AML-193 (cell line): ENCODE measurements at regions not wholly inside any gene's neighbourhood (a gene's known extent, or its start where the extent isn't known, plus 50 kb on each side); places are given as distances from the start of the nearest gene placed in this dataset.

Experiments
- DNase-seq, 2 experiments: peaks; one replicate each; lab custom pipeline; 2025; lab: John Stamatoyannopoulos, UW

DNA sequence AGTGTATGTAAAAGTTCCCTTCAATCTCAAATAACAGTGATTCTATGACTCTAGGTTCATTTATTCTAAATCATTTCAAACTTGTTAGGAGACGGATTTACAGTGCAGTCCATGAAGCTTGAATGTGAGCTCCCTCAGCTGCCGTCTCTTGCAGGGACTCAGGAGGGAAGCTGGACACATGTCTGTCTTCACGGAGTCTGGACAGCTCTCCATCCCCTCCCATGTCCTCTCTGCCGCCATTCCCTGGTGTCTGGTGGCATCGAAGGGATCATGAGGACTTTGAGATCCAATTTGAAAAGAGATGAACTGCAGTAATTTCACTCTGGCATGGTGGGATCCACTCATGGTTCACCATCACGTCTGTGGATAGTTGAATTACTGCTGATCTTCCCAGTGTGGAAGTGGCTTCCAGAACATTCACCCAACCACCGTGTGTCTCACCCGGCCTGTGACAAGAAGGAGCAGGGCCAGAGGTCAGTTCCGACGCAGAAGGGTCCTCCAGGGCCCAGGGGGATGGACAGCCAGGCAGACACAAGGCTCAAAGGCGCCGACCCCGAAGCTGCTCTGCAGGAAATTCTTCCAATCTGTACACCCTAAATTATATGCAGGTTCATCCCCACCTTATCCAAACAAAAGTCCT lies 370.1 kb downstream of the THBS2 start:
- DNase-seq: no peak

DNA sequence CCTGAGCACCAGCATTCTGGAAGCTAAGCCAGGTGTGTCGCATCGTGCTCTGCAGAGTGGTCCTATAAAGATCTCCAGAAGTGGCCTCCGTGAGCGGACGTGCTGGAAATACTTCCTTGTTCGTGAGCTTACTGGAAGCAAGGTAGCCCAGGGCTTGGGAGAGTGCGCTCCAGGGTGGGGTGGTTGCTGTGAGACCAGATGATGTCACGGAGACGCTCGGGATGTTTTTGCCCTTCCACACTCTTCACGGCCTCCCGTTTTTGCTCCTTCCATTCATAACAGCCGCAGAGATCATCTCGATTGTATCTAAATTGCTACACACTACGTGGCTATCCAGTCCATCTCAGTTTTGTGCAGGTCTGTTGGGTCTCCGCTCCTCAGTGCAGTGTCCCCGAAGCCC lies 373.4 kb downstream of the THBS2 start:
- no peak for DNase-seq

DNA sequence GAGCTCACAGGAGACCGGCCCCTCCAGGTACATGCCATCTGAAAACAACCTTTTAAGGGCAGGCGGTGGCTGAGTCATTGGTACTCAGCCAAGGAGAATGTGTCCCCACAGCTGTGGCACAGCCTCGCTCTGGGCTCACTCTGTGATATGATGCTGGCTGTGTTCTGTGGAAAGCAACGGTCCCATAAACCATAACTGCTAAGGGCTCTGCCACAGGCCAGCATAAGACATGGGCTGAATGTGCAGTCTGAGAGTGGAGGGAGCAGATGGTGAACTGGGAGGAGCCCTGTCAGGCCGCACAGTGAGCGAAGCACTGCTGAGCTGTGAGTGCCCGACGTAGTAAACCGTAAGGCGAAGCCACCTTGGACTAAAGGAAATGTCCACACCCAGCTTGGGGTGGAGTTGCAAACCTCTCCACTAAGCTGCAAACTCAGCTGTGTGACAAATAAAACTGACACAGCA lies 375.8 kb downstream of the THBS2 start:
- no peak for DNase-seq

DNA sequence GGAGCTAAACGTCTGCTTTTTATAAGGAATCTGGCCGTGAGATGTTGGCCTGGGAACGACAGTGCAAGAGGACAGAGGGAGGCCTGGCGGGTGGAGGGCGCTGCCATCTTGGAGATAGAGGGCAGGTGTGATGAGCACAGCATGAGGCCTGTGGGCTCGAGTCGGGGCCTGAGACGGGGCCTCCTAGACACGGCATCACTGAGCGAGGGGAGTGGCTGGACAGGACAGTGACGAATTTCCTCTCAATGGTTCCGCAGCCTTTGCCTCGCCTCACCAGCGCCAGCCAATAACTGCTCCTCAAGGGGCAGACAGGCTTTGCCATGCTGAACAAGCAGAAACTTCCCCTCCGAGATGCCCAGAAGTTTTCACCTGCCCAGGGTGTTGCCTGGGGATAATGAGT lies 376.7 kb downstream of the THBS2 start:
- no peak for DNase-seq

DNA sequence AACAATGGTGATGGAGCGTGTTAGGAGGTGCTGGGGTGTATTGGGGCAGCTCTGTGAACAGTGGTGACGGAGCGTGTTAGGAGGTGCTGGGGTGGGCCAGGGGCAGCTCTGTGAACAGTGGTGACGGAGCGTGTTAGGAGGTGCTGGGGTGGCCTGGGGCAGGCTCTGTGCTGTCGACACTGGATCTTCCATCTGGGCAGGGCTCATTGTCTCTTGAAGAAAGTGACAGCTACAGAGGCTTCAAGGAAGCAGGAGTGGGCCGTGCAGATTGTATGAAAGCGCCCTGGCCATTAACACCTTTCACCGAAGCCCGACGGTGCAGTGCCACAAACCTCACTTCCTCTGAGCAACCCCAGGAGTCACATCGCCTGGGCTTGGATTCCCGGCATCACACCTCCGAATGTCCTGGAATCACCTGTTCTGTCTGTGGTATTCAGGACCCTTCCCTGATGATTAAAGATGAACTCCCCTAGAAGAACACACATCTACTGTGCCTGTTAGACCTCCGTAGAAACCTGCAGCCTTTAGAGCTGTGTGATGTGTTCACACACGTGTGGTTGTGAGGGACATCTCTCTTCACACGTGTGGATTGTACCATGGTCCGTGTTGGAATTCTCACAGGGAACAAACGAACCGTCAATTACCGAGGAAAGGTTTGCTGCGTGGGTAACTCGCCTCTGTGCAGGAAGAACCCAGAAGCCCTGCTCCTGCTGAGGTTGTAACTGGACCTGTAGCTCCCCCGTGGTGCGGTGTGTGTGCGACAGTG lies 377.7 kb downstream of the THBS2 start:
- DNase-seq: no peak

DNA sequence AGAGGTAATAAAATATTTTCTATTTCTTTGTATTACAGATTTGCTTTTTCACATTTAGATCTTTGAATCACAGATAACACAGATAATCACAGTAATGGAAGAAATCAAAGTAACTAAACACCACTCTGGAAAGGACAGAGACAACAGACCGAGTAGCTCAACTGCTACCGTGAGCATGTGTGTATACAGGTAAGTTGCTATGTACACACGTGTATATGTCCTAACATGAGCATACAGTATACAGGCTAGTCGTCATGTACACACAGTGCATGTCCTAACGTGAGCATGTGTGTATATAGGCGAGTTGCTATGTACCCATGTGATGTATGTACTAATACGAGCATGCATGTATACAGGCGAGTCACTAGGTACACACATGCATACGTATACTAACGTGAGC lies 379.0 kb downstream of the THBS2 start:
- DNase-seq: no peak

DNA sequence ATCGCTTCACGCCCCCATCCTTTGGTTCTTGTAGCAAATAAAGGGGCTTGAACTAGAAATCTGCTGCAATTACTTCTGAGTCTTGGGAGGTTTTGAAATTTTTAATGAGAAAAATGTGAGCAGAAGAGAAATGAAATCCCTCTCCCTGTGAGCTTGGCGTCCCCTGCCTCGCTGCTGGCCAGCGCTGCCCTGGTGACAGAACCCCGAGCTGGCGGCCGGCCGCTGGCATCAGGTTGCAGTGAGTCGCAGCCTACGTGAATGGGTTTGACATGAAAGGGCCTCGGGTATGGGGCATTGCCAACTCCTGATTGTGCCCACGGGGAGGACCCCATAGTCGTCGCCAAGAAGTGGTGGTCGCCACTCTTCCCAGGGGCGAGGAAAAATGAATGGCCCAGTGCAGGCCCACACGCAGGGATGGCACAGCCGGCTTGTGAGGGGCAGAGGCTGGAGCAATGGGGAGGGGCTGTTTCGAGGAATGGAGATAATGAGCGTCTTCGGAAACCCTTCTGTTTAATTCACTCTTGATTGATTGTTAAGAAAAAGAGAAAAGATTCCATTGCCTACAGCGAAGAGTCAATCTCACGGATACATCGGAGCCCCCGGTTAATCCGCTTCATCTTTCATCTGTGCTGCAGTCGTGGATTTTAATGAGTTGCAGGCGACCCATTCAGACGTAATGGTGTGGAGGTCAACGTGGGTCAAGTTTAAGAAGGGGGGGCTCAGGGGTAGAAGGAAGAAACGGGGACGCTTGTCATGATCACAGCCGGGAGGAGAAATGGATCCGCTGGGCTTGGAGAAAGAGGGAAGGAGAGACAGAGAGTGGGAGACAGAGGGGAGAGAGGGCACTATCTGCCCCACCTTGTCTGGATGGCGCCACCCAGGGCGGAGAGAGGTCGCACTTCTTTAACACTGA lies 380.1 kb downstream of the THBS2 start:
- no peak for DNase-seq

DNA sequence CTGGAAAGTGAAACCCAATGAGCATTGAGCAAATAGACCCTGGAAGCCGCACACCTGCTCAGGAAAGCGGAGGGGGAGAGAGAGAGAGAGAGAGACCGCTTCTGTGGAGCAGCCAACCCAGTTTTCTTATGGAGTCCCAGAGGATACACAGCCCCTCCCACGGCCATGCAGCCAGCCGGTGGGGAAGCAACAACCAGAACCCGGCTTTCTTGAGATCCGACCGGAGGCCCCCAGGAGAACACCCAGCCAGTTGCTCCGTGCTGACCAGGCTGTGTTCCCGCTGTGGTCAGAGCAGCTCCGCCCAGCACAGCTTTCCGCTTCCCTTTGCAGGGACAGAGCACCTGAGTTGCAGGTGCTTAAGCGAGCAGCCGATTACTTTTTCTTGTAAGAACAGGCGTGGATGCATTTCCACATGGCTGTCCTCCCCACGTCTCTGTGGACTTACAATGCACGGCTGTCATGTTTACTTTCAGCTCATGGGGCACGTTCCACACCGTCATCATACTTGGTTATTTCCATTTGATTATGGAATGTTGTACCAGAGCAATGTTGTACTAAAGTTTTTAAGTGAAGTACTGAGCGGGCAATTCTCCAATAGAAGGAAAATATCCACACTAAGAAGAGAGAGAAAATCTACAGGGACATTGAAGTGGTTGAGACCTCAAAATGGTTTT lies 381.9 kb downstream of the THBS2 start:
- no peak for DNase-seq

DNA sequence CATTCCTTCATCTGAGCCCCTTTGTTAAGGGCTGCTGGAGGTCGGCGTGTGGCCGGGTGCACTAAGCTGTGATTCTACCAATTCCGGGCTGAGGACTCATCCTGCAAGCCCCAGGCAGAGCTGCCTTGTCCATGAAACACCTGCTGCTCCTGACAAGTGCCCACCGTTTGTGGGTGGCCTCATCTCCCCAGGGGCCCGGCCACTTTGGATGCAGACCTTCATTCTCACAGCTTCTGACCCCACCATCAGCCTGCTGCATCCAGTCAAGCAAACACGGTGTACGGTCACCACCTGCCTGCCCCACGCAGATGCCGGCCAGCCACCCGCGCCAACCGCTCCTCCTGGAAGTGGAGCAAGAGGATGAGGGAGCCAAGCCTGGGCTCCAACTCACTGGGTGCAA lies 382.7 kb downstream of the THBS2 start:
- DNase-seq: no peak

DNA sequence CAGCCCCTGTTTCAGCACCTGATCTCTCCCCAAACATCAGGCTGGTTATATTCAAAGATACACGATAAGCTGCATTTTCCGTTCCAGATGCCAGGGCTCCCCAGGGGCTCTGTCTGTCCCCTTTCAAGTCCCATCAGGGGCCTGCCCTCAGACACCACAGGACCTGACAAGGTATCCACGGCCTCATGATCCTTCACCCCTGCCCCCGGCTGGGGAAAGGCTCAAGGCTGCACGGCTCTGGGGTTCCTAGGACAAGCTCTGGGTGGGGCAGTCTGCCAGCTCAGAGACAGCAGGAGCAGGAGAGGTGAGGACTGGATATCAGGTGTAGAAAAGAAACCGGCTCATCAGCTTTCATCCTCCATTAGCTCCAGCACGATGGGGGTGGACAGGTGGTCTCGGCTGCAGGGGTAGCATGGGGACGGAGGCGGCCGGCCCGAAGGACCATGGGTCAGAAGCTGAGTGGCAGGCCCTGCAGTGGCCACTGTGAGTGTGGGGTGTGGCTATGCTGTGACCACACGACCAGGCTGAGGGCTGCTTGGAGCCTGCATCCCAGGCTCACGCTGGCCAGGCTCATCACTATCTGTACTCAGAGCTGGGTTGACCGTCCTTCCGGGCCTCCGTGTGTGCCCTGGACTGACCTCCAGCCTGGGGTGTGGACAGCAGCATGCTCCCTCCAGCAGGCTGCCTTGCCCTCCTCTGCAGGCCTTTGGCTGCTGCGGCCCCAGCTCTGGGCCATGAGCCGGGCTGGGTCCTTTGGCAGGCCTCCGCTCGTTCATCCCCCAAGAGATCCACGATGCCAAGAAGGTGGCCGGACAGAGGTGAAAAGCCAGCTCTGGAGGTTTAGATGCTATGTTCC lies 386.2 kb downstream of the THBS2 start:
- no peak for DNase-seq

DNA sequence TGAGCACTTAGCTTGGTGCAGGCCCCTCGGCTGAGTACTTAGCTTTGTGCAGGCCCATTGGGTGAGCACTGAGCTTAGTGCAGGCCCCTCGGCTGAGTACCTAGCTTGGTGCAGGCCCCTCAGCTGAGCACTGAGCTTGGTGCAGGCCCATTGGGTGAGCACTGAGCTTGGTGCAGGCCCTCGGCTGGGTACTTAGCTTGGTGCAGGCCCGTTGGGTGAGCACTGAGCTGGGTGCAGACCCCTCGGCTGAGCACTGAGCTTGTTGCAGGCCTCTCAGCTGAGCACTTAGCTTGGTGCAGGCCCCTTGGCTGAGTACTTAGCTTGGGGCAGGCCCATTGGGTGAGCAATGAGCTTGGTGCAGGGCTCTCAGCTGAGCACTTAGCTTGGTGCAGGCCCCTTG lies 387.1 kb downstream of the THBS2 start:
- no peak for DNase-seq

DNA sequence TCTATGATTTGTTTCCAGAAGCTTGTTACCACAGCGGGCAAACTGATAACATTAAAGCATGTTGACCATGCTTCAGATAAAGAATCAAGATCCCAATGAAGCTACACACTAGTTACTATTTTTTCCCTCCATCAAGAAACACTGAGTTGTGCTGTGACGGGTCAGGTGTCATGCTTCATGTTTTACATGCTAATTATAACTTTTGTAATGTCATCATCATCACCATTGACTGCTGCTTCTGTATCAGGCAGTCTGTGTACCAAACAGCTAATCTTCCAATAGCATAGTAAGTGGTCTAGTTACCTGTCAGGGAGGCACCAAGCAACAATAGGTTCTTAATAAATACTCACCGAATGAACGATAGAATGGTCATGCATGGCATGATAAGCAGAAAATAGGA lies 388.1 kb downstream of the THBS2 start:
- no peak for DNase-seq

DNA sequence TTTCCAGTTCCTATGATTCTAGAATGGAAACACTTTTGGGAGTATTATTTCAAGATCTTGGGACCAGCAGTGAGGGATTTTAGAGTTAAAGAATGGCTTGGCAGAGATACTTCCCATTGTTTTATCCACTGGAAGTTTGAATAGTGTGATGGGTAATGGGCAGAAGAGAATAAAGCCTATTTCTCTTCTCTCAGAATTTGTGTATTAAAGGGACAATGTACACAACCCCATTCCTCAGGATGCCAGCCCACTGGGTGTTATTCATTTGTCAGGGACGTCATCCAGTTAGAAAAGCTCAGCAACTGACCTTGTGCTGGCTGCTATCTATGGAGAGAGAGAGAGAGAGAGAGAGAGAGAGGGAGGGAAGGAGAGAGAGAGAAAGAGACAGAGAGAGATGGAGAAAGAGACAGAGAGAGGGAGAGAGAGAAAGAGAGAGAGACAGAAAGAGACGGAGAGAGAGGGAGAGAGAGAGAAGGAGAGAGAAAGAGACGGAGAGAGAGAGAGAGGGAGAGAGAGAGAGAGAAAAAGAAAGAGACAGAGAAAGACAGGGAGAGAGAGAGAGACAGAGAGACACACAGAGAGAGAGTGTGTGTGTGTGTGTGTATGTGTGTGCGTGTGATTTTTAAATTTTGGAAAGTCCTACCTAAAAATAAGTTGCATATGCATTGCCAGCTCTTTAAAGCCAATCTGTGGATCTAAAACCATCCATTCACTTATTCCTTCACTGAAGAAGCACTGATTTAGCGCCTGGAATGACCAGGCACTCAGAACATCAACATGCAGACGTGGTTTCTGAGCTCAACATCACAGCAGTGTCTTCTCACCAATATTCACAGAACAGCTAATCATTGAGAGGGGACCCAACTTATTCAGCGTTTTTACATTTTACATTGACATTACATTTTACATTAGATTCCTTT lies 388.8 kb downstream of the THBS2 start:
- DNase-seq: no peak

DNA sequence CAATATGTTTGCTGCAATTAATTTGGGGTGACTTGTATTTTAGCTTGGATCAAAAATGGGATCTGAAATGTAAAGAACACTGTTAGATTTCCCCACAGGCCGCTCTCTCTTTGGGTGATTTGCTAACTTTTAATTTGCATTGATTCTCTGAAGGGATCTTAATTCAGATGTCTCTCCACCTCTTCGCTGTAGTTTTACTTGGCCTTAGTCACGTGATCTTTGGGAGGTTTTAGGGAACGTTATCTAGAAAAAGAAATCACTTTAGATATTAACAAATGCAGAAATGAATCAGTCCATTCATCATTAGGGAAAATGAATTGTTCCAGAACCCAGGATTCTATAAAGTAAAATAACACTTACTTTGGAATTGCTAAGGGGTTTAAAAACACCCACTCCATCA lies 390.2 kb downstream of the THBS2 start:
- no peak for DNase-seq

DNA sequence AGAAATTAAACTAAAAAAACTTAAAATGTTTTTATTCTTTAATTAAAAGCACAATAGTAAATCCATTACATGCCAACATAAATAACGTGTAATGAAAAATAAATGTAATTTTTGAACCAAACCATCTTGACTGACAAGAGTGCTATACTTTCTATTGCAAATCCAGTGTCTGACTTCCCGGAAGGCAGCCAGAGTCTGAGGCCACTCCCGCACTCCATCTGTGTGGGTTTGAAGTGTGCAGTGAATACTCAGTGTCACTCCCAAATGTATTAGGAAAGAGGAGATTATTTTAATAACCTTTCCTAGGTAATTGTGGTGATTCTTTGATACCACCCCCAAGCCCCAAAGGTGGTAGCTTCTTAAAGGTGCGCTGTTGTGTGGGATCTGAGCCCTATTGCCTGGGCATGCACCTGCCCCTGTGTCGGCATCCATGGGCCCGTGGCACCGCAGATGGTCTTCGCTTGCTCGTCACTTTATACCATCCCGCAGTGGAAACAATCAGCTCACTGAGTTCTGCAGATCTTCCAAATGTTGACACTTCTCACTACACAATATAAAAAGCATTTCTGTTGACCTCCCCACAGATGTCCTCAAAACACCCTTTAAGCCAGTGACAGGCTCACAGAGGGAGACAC lies 391.2 kb downstream of the THBS2 start:
- DNase-seq: no peak

DNA sequence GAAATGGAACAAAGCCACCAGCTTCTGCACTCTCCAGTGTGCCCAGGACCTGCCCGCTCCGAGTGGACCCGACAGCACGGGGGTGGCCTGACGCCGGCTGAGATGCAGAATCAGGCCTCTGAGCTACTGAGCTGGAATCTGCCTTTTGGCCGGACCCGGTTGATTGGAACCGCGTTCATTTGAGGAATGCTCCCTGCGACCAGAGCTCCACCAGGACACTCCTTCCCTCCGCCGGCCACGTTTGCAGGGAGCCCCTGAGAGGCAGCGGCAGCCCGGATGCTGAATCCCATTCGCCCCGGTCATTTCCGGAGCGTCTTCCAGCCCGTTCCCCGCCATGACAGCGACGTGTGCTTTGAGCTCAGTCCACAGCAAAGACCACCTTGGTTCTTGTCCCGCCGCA lies 392.7 kb downstream of the THBS2 start:
- no peak for DNase-seq

DNA sequence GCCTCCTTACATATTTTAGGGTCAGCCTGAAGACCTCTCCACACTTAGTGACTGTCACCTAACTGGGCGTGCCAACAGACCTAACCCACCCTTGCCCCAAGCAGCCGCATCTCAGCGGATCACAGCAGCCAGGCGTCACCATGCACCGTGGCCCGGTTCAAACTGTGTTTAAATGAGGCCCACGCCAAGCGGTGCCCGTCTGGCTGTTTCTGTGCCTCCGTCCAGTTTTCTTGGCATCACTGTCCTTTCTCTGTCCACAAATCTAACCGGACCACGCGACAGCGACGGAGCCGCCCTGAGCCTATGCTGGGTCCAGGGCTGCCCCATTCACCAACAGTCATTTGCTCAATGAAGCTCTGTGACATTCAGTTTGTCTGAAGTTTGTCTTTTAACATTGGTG lies 393.3 kb downstream of the THBS2 start:
- DNase-seq: no peak

DNA sequence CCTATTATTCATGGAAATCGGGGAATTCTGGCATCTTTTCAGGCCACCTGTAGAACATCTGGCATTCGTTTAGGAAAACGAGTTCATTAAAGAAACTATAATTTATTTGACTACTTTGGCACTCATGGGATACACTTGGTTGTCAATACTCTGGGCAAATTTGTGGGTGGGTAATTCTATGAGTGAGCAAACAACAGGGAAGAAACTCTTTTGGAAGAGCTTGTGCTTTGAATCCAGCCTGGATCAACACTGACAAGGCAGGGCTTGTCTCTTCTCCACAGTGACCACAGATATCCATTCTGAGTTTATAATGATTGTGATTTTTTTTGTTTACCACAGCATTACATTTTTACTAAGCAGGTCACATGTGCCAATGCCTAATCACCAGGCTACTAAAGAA lies 394.7 kb downstream of the THBS2 start:
- no peak for DNase-seq

DNA sequence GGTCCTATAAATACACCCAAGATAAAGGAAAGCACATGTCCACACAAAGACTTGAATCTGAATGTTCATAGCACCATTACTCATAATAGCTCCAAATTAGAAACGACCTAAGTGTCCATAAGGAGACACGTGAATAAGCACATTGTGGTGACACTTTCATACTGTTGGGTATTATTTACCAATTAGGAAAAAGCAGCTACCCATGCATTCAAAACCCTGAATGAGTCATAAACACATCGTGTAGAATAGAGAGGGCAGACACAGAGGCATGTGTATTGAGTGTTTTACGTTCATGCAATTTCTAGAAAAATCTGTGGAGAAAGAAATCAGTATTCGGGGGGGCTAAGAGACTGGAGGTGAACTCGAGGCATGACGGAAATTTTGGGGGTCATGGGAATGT lies 396.7 kb downstream of the THBS2 start:
- DNase-seq: no peak
